Pancreas (tissue), 10 donors: ENCODE measurements at regions not wholly inside any gene's neighbourhood (a gene's known extent, or its start where the extent isn't known, plus 50 kb on each side); places are given as distances from the start of the nearest gene placed in this dataset.

ENCODE experiments used
- ATAC-seq, 4 donors: fragments of 200-7000 bp; cut with Tn5 transposase; one replicate each; pipeline versions ENCODE4 v1.8.0 to v1.9.1; 2020; ENCODE audit warnings: mild to moderate bottlenecking in 4 of 4, moderate library complexity in 4 of 4
- DNase-seq, 6 donors: peaks; one replicate each; pipeline ENCODE4 v3.0.0-alpha.2; 2020
- FAIRE-seq: peaks from 2 replicates; lab custom pipeline; 2012; peaks lifted over from hg19 to GRCh38; lab: Jason Lieb, UNC
- H3K27ac ChIP-seq, 4 donors: fragments of 200-600 bp; sonication (generic); 1 replicate in 3 of 4; 2 replicates in 1 of 4; pipeline versions ENCODE4 v1.5.0 to v1.8.0; 2020
- H3K27me3 ChIP-seq, 4 donors: fragments of 200-600 bp; one replicate each; pipeline ENCODE4 v1.8.0; 2021
- H3K36me3 ChIP-seq, 3 donors: fragments of 200-600 bp; sonication (generic) in 1 of 3; one replicate each; pipeline versions ENCODE4 v1.5.0 to v1.8.0; 2020 to 2021
- H3K4me1 ChIP-seq, 3 donors: fragments of 200-600 bp; one replicate each; pipeline ENCODE4 v1.8.0; 2021
- H3K4me3 ChIP-seq, 4 donors: fragments of 200-600 bp; sonication (generic) in 2 of 4; one replicate each; pipeline versions ENCODE4 v1.5.0 to v1.8.0; 2020 to 2021
- H3K9me3 ChIP-seq, 4 donors: fragments of 200-600 bp; one replicate each; pipeline ENCODE4 v1.8.0; 2021
- WGBS, 2 donors: extraction: QIAGEN DNeasy Blood & Tissue Kit; methylation state at CpG; one replicate each; pipeline ENCODE4 v1.1.7; 2013; 5-methylcytosine and 5-hydroxymethylcytosine counted together
- intact Hi-C, 3 donors: fragments of 100-400 bp; cut with DNase I; formaldehyde crosslinking; loops; one replicate each; pipeline versions ENCODE4 v1.11.1 to v1.14.2; 2022
- TF ChIP-seq, protein P1 (sequence below), 4 donors: fragments of 200-600 bp; sonication (generic) in 3 of 4; IDR thresholded peaks; one replicate each; pipeline versions ENCODE4 v1.5.0 to v1.8.0; 2021; ENCODE audit warnings: antibody characterized with exemption in 4 of 4
- donor health status: healthy with polysubstance abuse.
- donor health status: DM: no; HTN: no; CAD: no; lungs with moderate emphysema.
- donor health status: DM: no; HTN: no; CAD: no.
- donor health status: control.
- donor health status: control.
- donor health status: Bipolar disorder and iron deficiency.
- donor health status: DM: yes; HTN: yes; CAD: no.
- donor health status: DM: no; HTN: no; CAD: no.
- donor health status: DM: no; HTN: no; CAD: no.
- donor health status: DM: yes; HTN: yes; CAD: no.

DNA sequence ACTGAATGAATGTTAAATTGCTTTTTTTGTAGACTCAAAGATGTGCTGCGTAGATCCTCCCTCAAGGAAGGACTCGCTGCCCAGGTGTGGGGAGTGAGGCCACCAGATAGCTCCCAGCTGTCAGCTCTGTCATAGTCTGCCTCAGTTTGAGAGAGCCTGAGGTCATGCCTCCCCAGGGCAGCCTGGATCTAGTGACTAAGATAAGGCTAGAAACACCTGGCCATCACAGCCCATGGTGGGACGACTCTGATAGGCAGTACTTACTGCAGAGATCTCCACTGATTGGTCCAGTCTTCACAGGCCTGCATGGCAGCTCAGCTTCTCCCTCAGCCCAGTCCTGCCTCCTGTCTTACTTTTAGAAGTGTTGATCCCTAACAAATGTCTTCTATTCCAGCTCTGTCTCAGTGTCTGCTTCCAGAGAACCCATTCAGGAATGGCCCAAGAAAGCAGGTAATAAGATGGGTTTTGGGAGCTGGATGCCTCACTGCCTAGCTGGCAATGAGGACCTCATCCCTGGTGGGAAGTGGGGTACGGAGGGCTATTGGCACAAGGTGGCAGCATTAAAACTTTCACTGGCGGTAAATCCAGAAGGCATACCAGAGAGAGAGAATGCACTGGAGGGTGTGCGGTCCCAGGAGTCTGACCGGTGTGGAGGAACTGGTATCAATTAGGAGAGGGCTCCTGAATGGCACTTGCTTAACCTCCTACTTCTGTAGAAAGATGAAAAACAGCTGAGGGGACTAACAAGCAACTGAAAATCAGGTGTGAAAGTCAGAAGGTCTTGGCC, 55.3 kb upstream of the GPR37L1 start:
- Histone ChIP-seq H3K36me3 (no peaks in the 10 kb centered on the region), H3K27me3 (no peaks in the 10 kb centered on the region), H3K9me3 (no peaks in the 10 kb centered on the region), H3K27ac (no peak overlapping the region), H3K4me3 (no peak overlapping the region), H3K4me1 (peaks cover 0 to 16% (median 7%) of the 10 kb centered on the region in 3 donors)
- no peak for ATAC-seq
- no peak for FAIRE-seq
- TF ChIP-seq, protein P1, sequence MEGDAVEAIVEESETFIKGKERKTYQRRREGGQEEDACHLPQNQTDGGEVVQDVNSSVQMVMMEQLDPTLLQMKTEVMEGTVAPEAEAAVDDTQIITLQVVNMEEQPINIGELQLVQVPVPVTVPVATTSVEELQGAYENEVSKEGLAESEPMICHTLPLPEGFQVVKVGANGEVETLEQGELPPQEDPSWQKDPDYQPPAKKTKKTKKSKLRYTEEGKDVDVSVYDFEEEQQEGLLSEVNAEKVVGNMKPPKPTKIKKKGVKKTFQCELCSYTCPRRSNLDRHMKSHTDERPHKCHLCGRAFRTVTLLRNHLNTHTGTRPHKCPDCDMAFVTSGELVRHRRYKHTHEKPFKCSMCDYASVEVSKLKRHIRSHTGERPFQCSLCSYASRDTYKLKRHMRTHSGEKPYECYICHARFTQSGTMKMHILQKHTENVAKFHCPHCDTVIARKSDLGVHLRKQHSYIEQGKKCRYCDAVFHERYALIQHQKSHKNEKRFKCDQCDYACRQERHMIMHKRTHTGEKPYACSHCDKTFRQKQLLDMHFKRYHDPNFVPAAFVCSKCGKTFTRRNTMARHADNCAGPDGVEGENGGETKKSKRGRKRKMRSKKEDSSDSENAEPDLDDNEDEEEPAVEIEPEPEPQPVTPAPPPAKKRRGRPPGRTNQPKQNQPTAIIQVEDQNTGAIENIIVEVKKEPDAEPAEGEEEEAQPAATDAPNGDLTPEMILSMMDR (IDR thresholded peaks at IDR 0.05) = no peak
- 72 to 84% methylated on average over 7 of the region's 7 CpGs for WGBS, 2 donors
- intact Hi-C loops = no loop called here
- DNase-seq = no peak

DNA sequence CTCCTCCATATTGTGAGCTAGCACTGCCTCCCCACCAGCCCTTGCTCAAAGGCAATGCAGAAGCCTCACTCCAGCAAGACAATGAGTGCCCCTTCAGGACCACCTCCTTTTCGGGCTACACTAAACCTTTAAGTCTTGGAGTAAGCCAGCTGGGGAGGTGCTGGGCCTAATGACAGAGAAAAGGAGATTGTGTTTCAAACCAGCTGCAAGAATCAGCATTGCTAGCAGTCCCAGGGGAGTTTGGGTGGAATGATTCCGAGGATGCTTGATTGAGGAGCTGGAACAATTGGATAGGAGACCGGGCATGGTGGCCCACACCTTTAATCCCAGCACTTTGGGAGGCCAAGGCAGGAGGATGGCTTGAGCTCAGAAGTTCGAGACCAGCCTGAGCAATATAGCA, 54.1 kb upstream of the GPR37L1 start:
- Histone ChIP-seq H3K4me3 (no peak overlapping the region), H3K27me3 (no peaks in the 10 kb centered on the region), H3K9me3 (no peaks in the 10 kb centered on the region), H3K36me3 (no peaks in the 10 kb centered on the region), H3K27ac (no peak overlapping the region), H3K4me1 (peaks cover 0 to 16% (median 7%) of the 10 kb centered on the region in 3 donors)
- TF ChIP-seq, protein P1 (IDR thresholded peaks at IDR 0.05) = no peak
- no peak for DNase-seq
- FAIRE-seq = no peak
- ATAC-seq = no peak
- WGBS, 2 donors = 91 to 92% methylated on average over 4 of the region's 4 CpGs
- intact Hi-C loops = no loop called here

DNA sequence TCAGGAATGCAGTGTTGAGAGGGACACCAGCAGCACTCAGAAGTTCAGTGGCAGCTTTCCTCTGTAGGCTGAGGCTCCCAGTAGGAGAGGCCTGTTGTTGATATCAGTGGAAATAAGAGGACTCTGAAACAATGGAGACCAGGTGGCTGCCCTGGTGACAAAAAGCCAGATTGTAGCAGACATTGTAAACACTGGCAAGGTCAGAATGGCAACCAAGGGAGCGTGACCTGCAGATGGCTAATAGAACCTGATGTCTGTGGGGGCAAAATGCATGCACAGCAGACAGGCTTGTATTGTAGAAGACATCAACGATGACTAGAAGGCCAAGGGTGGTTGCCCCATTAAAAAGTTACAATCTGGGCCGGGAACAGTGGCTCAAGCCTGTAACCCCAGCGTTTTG, 53.1 kb upstream of the GPR37L1 start:
- DNase-seq (peak in 3 of 6 donors; percentile 33 to 62 (median 61)), ATAC-seq (peak; percentile 70 to 88 (median 81)), FAIRE-seq (no peak)
- intact Hi-C loops = no loop called here
- Histone ChIP-seq H3K27me3 (no peaks in the 10 kb centered on the region), H3K27ac (peak overlapping the region in 2 of 4 donors; percentile 10 to 50), H3K9me3 (no peaks in the 10 kb centered on the region), H3K36me3 (no peaks in the 10 kb centered on the region), H3K4me3 (no peak overlapping the region), H3K4me1 (peaks cover 0 to 17% (median 8%) of the 10 kb centered on the region in 3 donors)
- 46 to 51% methylated on average over 4 of the region's 4 CpGs for WGBS, 2 donors
- TF ChIP-seq, protein P1 (IDR thresholded peaks at IDR 0.05) = no peak

DNA sequence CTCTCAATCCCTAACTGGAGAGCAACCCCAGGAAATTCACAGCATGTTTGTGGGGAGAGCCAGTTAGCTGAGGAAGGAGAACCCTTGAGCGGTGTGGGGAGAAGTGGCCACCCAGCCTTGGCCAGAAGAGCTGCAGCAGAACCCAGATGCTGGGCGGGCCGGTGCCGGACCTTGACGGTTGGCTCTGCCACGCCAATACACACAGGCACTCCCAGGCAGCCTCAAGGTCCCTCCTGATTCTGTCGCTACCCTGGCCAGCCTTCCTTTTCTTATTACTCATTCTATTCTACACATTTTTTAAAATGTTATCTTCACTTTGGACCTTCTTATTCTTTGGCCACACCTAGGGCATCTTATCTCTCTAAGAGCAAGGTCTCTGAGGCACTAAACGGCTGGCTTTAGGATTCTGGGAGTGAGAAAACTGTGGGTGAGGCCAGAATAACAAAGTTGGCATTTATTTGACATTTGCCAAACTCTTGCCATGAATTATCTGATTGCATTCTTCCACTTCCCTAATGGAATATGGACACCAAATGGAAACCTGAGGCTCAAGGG, 50.4 kb upstream of the GPR37L1 start:
- no peak overlapping the region for H3K27ac ChIP-seq
- ATAC-seq (peak in 3 of 4 donors; percentile 19 to 45 (median 44)), FAIRE-seq (no peak), DNase-seq (peak in 2 of 6 donors; percentile 37 to 47)
- WGBS, 2 donors = 35 to 39% methylated on average over 8 of the region's 8 CpGs
- no peaks in the 10 kb centered on the region for H3K27me3 ChIP-seq
- intact Hi-C loops = no loop called here
- H3K36me3 ChIP-seq = no peaks in the 10 kb centered on the region
- no peaks in the 10 kb centered on the region for H3K9me3 ChIP-seq
- H3K4me3 ChIP-seq = no peak overlapping the region
- peaks cover 13 to 37% (median 22%) of the 10 kb centered on the region in 3 donors for H3K4me1 ChIP-seq
- TF ChIP-seq, protein P1 (IDR thresholded peaks at IDR 0.05) = no peak
